SK-N-SH treated with all-trans-retinoic acid at 6 μM for 48 hours (cell line): ENCODE measurements at regions not wholly inside any gene's neighbourhood (a gene's known extent, or its start where the extent isn't known, plus 50 kb on each side); places are given as distances from the start of the nearest gene placed in this dataset.
"Not testable (repeated sequence)": the region's sequence is repeated elsewhere in the genome, so short reads cannot be mapped to it uniquely, and the experiment has no call there.

Experiments
- ATAC-seq: fragments of 200-7000 bp; cut with Tn5 transposase; 3 replicates; pipeline ENCODE4 v1.9.1; 2020; ENCODE audit warnings: mild to moderate bottlenecking, moderate library complexity
- ARNTL ChIP-seq: fragments of 450-650 bp; formaldehyde crosslinking; IDR thresholded peaks from 2 replicates; pipeline ENCODE4 v1.5.0; 2020; ENCODE audit warnings: low read depth, mild to moderate bottlenecking, moderate library complexity, borderline replicate concordance
- BACH2 ChIP-seq: fragments of 250-450 bp; sonication (Bioruptor Pico); IDR thresholded peaks from 2 replicates; pipeline ENCODE4 v1.9.0; 2021; ENCODE audit warnings: mild to moderate bottlenecking, borderline replicate concordance
- CSDC2 ChIP-seq: fragments of 250-450 bp; sonication (Bioruptor Pico); IDR thresholded peaks from 2 replicates; pipeline ENCODE4 v1.5.0; 2020; ENCODE audit warnings: mild to moderate bottlenecking, moderate library complexity
- ESRRG ChIP-seq: fragments of 250-450 bp; sonication (Bioruptor Pico); IDR thresholded peaks from 2 replicates; pipeline ENCODE4 v1.6.1; 2021; ENCODE audit warnings: mild to moderate bottlenecking
- GLIS3 ChIP-seq: fragments of 250-450 bp; sonication (Bioruptor Pico); IDR thresholded peaks from 2 replicates; pipeline ENCODE4 v1.5.0; 2020; ENCODE audit warnings: mild to moderate bottlenecking, moderate library complexity
- ISL1 ChIP-seq: fragments of 250-450 bp; sonication (Bioruptor Pico); IDR thresholded peaks from 2 replicates; pipeline ENCODE4 v2.1.2; 2022; ENCODE audit warnings: mild to moderate bottlenecking, moderate library complexity
- OSR1 ChIP-seq: fragments of 250-450 bp; sonication (Bioruptor Pico); IDR thresholded peaks from 2 replicates; pipeline ENCODE4 v1.8.0; 2022; ENCODE audit warnings: moderate library complexity, mild to moderate bottlenecking, inconsistent platforms
- PPARA ChIP-seq: fragments of 250-450 bp; sonication (Bioruptor Pico); IDR thresholded peaks from 2 replicates; pipeline ENCODE4 v1.5.0; 2020; ENCODE audit warnings: mild to moderate bottlenecking, borderline replicate concordance
- RARB ChIP-seq: fragments of 250-450 bp; sonication (Bioruptor Pico); IDR thresholded peaks from 2 replicates; pipeline ENCODE4 v1.8.0; 2021; ENCODE audit warnings: mild to moderate bottlenecking, moderate library complexity
- SNAI2 ChIP-seq: fragments of 250-450 bp; sonication (Bioruptor Pico); IDR thresholded peaks from 2 replicates; pipeline ENCODE4 v1.5.0; 2020; ENCODE audit warnings: mild to moderate bottlenecking, moderate library complexity
- TCF4 ChIP-seq: fragments of 250-450 bp; sonication (Bioruptor Pico); IDR thresholded peaks from 2 replicates; pipeline ENCODE4 v1.8.0; 2021; ENCODE audit warnings: mild to moderate bottlenecking, moderate library complexity, borderline replicate concordance
- TOX ChIP-seq: fragments of 250-450 bp; sonication (Bioruptor Pico); IDR thresholded peaks from 2 replicates; pipeline ENCODE4 v1.8.0; 2021; ENCODE audit warnings: mild to moderate bottlenecking, moderate library complexity, borderline replicate concordance
- ZFP3 ChIP-seq: fragments of 250-450 bp; sonication (Bioruptor Pico); IDR thresholded peaks from 2 replicates; pipeline ENCODE4 v1.5.0; 2020; ENCODE audit warnings: mild to moderate bottlenecking, moderate library complexity
- ZFP30 ChIP-seq: fragments of 450-650 bp; formaldehyde crosslinking; IDR thresholded peaks from 2 replicates; pipeline ENCODE4 v1.5.0; 2022; ENCODE audit warnings: mild to moderate bottlenecking, moderate library complexity
- ZNF565 ChIP-seq: fragments of 450-650 bp; formaldehyde crosslinking; conservative IDR thresholded peaks from 2 replicates; pipeline ENCODE4 v1.5.0; 2020; ENCODE audit warnings: low read depth, mild to moderate bottlenecking, moderate library complexity
- ZNF8 ChIP-seq: fragments of 450-650 bp; formaldehyde crosslinking; IDR thresholded peaks from 2 replicates; pipeline ENCODE4 v1.5.0; 2020; ENCODE audit warnings: mild to moderate bottlenecking, moderate library complexity
- TF ChIP-seq, protein P1 (sequence below): fragments of 250-450 bp; sonication (Bioruptor Pico); IDR thresholded peaks from 2 replicates; pipeline ENCODE4 v1.8.0; 2021; ENCODE audit warnings: low read depth, mild to moderate bottlenecking, moderate library complexity, borderline replicate concordance
- TF ChIP-seq, protein P2 (sequence below): fragments of 250-450 bp; sonication (Bioruptor Pico); IDR thresholded peaks from 2 replicates; pipeline ENCODE4 v1.8.0; 2020; ENCODE audit warnings: mild to moderate bottlenecking, moderate library complexity, borderline replicate concordance
- TF ChIP-seq, protein P3 (sequence below): fragments of 250-450 bp; sonication (Bioruptor Pico); IDR thresholded peaks from 2 replicates; pipeline ENCODE4 v1.5.0; 2020; ENCODE audit warnings: mild to moderate bottlenecking, moderate library complexity
- TF ChIP-seq, protein P4 (sequence below): fragments of 250-450 bp; sonication (Bioruptor Pico); IDR thresholded peaks from 2 replicates; pipeline ENCODE4 v1.5.1; 2020; ENCODE audit warnings: low read depth, mild to moderate bottlenecking, moderate library complexity
- TF ChIP-seq, protein P5 (sequence below): fragments of 250-450 bp; sonication (Bioruptor Pico); IDR thresholded peaks from 2 replicates; pipeline ENCODE4 v1.5.1; 2021; ENCODE audit warnings: mild to moderate bottlenecking, moderate library complexity

DNA sequence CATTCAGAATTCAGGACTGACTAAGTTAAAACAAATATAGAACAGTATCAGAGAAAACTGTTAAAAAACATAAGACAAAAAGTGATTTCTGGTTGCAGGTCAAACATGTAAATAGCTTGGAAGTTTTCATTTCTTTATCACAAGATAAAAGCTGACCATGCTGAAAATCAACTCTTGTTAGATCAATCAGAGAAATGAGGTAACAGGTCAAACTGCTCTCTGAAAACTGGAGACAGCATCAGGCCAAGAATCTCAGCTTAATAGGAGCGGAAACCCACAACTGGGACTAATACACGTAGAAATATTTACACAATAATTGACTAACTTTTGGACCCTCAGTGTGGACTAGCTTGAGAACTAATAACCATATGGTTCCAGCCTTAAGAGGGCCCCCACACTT, 1012.8 kb upstream of the EDIL3 start (continued):
- TF ChIP-seq, protein P1, sequence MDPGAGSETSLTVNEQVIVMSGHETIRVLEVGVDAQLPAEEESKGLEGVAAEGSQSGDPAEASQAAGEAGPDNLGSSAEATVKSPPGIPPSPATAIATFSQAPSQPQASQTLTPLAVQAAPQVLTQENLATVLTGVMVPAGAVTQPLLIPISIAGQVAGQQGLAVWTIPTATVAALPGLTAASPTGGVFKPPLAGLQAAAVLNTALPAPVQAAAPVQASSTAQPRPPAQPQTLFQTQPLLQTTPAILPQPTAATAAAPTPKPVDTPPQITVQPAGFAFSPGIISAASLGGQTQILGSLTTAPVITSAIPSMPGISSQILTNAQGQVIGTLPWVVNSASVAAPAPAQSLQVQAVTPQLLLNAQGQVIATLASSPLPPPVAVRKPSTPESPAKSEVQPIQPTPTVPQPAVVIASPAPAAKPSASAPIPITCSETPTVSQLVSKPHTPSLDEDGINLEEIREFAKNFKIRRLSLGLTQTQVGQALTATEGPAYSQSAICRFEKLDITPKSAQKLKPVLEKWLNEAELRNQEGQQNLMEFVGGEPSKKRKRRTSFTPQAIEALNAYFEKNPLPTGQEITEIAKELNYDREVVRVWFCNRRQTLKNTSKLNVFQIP = no peak
- TF ChIP-seq CSDC2 (no peak), GLIS3 (no peak), ISL1 (CRISPR knock-in tag) (no peak), RARB (CRISPR knock-in tag) (no peak), OSR1 (CRISPR knock-in tag) (no peak), ZFP30 (CRISPR knock-in tag) (no peak), TCF4 (no peak), ZNF565 (CRISPR knock-in tag) (no peak)

DNA sequence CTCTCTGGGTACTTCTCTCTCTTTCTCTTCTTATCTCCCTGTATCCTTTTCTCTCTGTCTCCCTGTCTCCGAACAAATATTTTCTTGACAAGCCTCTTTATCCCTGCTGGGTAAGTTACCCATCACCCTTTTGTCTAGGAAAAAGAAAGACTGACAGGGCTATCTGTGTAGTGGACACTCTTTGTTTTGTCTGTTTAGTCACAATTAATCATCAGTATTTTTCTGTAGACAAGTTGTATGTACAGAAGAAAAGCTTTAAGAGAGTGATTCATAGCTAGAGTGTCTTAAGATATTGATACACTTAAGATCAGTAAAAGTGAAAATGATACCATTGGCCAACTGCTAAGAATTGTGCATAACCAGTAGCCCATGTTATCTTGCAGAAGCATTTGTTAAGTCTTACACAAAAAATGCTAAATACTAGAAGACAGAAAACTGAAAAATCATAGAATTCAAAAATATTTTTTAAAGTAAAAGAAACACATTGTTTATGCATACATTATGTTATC, 1043.8 kb upstream of the EDIL3 start:
- TF ChIP-seq ZFP3 (CRISPR knock-in tag) = no peak
- ATAC-seq = no peak

DNA sequence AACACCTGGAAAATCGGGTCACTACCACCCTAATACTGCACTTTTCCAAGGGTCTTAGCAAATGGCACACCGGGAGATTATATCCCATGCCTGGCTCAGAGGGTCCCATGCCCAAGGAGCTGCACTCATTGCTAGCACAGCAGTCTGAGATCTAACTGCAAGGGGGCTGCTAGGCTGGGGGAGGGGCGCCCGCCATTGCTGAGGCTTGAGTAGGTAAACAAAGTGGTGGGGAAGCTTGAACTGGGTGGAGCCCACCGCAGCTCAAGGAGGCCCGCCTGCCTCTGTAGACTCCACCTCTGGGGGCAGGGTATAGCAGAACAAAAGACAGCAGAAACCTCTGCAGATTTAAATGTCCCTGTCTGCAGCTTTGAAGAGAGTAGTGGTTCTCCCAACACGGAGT, 1047.0 kb upstream of the EDIL3 start:
- ATAC-seq = not testable (repeated sequence)

DNA sequence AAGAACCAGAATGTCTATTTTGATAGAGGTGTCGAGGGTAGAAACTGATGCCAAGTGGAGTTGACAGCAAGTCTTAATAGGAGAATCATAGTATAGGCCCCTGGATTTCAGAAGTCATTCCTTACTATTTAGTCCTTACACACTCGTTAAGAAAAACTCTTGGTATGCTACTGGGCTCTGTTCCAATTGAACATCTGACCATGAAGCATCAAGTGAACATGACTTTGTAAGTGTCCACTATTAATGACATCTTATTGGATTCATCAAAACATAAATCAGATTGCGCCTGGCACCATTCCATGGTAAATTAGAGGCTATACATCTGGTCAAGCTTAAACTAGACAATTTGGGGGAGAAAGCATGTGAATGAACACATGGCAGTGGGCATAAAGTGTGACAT, 1056.5 kb upstream of the EDIL3 start:
- no peak for ATAC-seq
- TF ChIP-seq, protein P2, sequence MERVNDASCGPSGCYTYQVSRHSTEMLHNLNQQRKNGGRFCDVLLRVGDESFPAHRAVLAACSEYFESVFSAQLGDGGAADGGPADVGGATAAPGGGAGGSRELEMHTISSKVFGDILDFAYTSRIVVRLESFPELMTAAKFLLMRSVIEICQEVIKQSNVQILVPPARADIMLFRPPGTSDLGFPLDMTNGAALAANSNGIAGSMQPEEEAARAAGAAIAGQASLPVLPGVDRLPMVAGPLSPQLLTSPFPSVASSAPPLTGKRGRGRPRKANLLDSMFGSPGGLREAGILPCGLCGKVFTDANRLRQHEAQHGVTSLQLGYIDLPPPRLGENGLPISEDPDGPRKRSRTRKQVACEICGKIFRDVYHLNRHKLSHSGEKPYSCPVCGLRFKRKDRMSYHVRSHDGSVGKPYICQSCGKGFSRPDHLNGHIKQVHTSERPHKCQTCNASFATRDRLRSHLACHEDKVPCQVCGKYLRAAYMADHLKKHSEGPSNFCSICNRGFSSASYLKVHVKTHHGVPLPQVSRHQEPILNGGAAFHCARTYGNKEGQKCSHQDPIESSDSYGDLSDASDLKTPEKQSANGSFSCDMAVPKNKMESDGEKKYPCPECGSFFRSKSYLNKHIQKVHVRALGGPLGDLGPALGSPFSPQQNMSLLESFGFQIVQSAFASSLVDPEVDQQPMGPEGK (CRISPR knock-in tag) = no peak
- TF ChIP-seq ISL1 (CRISPR knock-in tag) = no peak
- TF ChIP-seq ZFP3 (CRISPR knock-in tag) = no peak
- TF ChIP-seq, protein P3, sequence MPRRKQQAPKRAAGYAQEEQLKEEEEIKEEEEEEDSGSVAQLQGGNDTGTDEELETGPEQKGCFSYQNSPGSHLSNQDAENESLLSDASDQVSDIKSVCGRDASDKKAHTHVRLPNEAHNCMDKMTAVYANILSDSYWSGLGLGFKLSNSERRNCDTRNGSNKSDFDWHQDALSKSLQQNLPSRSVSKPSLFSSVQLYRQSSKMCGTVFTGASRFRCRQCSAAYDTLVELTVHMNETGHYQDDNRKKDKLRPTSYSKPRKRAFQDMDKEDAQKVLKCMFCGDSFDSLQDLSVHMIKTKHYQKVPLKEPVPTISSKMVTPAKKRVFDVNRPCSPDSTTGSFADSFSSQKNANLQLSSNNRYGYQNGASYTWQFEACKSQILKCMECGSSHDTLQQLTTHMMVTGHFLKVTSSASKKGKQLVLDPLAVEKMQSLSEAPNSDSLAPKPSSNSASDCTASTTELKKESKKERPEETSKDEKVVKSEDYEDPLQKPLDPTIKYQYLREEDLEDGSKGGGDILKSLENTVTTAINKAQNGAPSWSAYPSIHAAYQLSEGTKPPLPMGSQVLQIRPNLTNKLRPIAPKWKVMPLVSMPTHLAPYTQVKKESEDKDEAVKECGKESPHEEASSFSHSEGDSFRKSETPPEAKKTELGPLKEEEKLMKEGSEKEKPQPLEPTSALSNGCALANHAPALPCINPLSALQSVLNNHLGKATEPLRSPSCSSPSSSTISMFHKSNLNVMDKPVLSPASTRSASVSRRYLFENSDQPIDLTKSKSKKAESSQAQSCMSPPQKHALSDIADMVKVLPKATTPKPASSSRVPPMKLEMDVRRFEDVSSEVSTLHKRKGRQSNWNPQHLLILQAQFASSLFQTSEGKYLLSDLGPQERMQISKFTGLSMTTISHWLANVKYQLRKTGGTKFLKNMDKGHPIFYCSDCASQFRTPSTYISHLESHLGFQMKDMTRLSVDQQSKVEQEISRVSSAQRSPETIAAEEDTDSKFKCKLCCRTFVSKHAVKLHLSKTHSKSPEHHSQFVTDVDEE (CRISPR knock-in tag) = no peak
- no peak for TF ChIP-seq GLIS3
- TF ChIP-seq ZNF8 (CRISPR knock-in tag) = no peak
- TF ChIP-seq ARNTL (CRISPR knock-in tag) = no peak
- TF ChIP-seq CSDC2 = no peak
- no peak for TF ChIP-seq TOX (CRISPR knock-in tag)
- TF ChIP-seq ESRRG (CRISPR knock-in tag) = no peak
- TF ChIP-seq, protein P1 = no peak
- TF ChIP-seq TCF4 = no peak
- no peak for TF ChIP-seq SNAI2 (CRISPR knock-in tag)
- TF ChIP-seq, protein P4, sequence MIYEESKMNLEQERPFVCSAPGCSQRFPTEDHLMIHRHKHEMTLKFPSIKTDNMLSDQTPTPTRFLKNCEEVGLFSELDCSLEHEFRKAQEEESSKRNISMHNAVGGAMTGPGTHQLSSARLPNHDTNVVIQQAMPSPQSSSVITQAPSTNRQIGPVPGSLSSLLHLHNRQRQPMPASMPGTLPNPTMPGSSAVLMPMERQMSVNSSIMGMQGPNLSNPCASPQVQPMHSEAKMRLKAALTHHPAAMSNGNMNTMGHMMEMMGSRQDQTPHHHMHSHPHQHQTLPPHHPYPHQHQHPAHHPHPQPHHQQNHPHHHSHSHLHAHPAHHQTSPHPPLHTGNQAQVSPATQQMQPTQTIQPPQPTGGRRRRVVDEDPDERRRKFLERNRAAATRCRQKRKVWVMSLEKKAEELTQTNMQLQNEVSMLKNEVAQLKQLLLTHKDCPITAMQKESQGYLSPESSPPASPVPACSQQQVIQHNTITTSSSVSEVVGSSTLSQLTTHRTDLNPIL = no peak
- TF ChIP-seq RARB (CRISPR knock-in tag) = no peak
- TF ChIP-seq, protein P5, sequence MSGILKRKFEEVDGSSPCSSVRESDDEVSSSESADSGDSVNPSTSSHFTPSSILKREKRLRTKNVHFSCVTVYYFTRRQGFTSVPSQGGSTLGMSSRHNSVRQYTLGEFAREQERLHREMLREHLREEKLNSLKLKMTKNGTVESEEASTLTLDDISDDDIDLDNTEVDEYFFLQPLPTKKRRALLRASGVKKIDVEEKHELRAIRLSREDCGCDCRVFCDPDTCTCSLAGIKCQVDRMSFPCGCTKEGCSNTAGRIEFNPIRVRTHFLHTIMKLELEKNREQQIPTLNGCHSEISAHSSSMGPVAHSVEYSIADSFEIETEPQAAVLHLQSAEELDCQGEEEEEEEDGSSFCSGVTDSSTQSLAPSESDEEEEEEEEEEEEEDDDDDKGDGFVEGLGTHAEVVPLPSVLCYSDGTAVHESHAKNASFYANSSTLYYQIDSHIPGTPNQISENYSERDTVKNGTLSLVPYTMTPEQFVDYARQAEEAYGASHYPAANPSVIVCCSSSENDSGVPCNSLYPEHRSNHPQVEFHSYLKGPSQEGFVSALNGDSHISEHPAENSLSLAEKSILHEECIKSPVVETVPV (CRISPR knock-in tag) = no peak
- TF ChIP-seq BACH2 = no peak
- TF ChIP-seq PPARA (CRISPR knock-in tag) = no peak
- TF ChIP-seq, all 23 proteins: peak for 0
